K562 (cell line): ENCODE measurements at regions not wholly inside any gene's neighbourhood (a gene's known extent, or its start where the extent isn't known, plus 50 kb on each side); places are given as distances from the start of the nearest gene placed in this dataset.

Source experiments
- CHD7 ChIP-seq: fragments of 200-600 bp; sonication (generic); IDR thresholded peaks from one replicate; pipeline ENCODE4 v1.6.1; 2012; ENCODE audit warnings: mild to moderate bottlenecking, low read depth, low read length, inconsistent platforms
- CREM ChIP-seq: IDR thresholded peaks from 2 replicates; pipeline ENCODE4 v1.6.1; 2014; ENCODE audit warnings: antibody characterized with exemption, low read depth
- FOXP1 ChIP-seq: sonication (generic); formaldehyde crosslinking; IDR thresholded peaks from 2 replicates; pipeline ENCODE4 v1.8.0; 2022; ENCODE audit warnings: mild to moderate bottlenecking, missing genetic modification reagents
- KLF1 ChIP-seq: fragments of 450-650 bp; IDR thresholded peaks from 2 replicates; pipeline ENCODE4 v1.6.1; 2016; ENCODE audit warnings: missing genetic modification characterization, missing compliant biosample characterization
- NEUROD1 ChIP-seq: fragments of 150-350 bp; IDR thresholded peaks from 2 replicates; pipeline ENCODE4 v1.6.1; 2014; ENCODE audit warnings: borderline replicate concordance, low read length, low read depth; ENCODE audit not compliant: partially characterized antibody
- NR2C2 ChIP-seq, 2 experiments: fragments of 200-800 bp in 1 of 2; sonication (Bioruptor generic) in 1 of 2; sonication (generic) in 1 of 2; formaldehyde crosslinking in 1 of 2; IDR thresholded peaks; 2 replicates each; pipeline versions ENCODE4 v1.6.1 to v1.8.0; 2016 to 2022; ENCODE audit warnings: mild to moderate bottlenecking in 1 of 2, missing compliant biosample characterization in 1 of 2, missing genetic modification characterization in 1 of 2, missing genetic modification reagents in 1 of 2
- POLR2G ChIP-seq: fragments of 200-400 bp; formaldehyde crosslinking; IDR thresholded peaks from 2 replicates; pipeline ENCODE4 v1.6.1; 2017; ENCODE audit warnings: low read depth, mild to moderate bottlenecking, antibody characterized with exemption, low read length, moderate library complexity
- RAD51 ChIP-seq: fragments of 450-650 bp; IDR thresholded peaks from 2 replicates; pipeline ENCODE4 v1.7.1; 2016; ENCODE audit warnings: low read depth, mild to moderate bottlenecking, borderline replicate concordance
- TEAD1 ChIP-seq, 2 experiments: fragments of 450-650 bp in 1 of 2; sonication (generic) in 1 of 2; formaldehyde crosslinking; IDR thresholded peaks; 2 replicates each; pipeline versions ENCODE4 v1.4.0 to v1.8.0; 2020 to 2022; ENCODE audit warnings: mild to moderate bottlenecking in 2 of 2, missing genetic modification reagents in 1 of 2
- ZBTB7A ChIP-seq: IDR thresholded peaks from 2 replicates; pipeline ENCODE4 v1.6.1; 2011; ENCODE audit warnings: low read depth, mild to moderate bottlenecking, low read length, moderate library complexity, borderline replicate concordance; ENCODE audit not compliant: control insufficient read depth
- ZNF197 ChIP-seq: fragments of 200-800 bp; sonication (Bioruptor generic); IDR thresholded peaks from 2 replicates; pipeline ENCODE4 v1.6.1; 2016; ENCODE audit warnings: low read depth, missing genetic modification characterization, missing compliant biosample characterization
- ZNF586 ChIP-seq: fragments of 450-650 bp; formaldehyde crosslinking; conservative IDR thresholded peaks from 2 replicates; pipeline ENCODE4 v1.4.0; 2020; ENCODE audit warnings: mild to moderate bottlenecking, moderate library complexity
- ZNF740 ChIP-seq, 3 experiments: fragments of 200-800 bp in 1 of 3; sonication (Bioruptor generic) in 1 of 3; sonication (generic) in 1 of 3; formaldehyde crosslinking in 1 of 3; IDR thresholded peaks; 2 replicates each; pipeline versions ENCODE4 v1.6.1 to v1.8.0; 2016 to 2022; ENCODE audit warnings: mild to moderate bottlenecking in 2 of 3, missing compliant biosample characterization in 2 of 3, missing genetic modification characterization in 2 of 3, missing genetic modification reagents in 1 of 3

- TF ChIP-seq CHD7: no peak
- peak; percentile 49 for TF ChIP-seq POLR2G
- no peak for TF ChIP-seq NR2C2 (CRISPR knock-in tag; IDR thresholded peaks at IDR 0.05)
- TF ChIP-seq NR2C2 (tag; IDR thresholded peaks at IDR 0.05): peak; percentile 19; the same call in 1 of the 2 replicates
- TF ChIP-seq ZNF197 (CRISPR knock-in tag): peak; percentile 52; the same call in 1 of the 2 replicates
- no peak for TF ChIP-seq ZBTB7A
- TF ChIP-seq NEUROD1: no peak
- no peak for TF ChIP-seq ZNF740 (CRISPR knock-in tag; IDR thresholded peaks at IDR 0.05)
- no peak for TF ChIP-seq ZNF740 (tag; IDR thresholded peaks at IDR 0.05)
- TF ChIP-seq CREM: peak; percentile 97
- TF ChIP-seq RAD51: no peak
- no peak for TF ChIP-seq FOXP1
- TF ChIP-seq TEAD1 (CRISPR knock-in tag; IDR thresholded peaks at IDR 0.05): no peak
- TF ChIP-seq KLF1 (tag): no peak
- no peak for TF ChIP-seq ZNF586 (CRISPR knock-in tag)
Measured at GRCh38 chr2:238633426-238634328, 206.9 kb downstream of the ASB1 start (continued).
